NCI-H2107 (cell line): ENCODE measurements at regions not wholly inside any gene's neighbourhood (a gene's known extent, or its start where the extent isn't known, plus 50 kb on each side); places are given as distances from the start of the nearest gene placed in this dataset.

Experiments used
- DNase-seq: peaks from one replicate; lab custom pipeline; 2025; lab: John Stamatoyannopoulos, UW

GRCh38 chr4:34193451-34194154, 2050.7 kb downstream of the ARAP2 start:
- no peak for DNase-seq

- no peak for DNase-seq
Observed at GRCh38 chr4:34194585-34194984, 2049.7 kb downstream of the ARAP2 start.

GRCh38 chr4:34196375-34196774, 2047.9 kb downstream of the ARAP2 start:
- DNase-seq: no peak

GRCh38 chr4:34198966-34199365, 2045.3 kb downstream of the ARAP2 start:
- DNase-seq: no peak

GRCh38 chr4:34200535-34200934, 2043.8 kb downstream of the ARAP2 start:
- DNase-seq: no peak

- no peak for DNase-seq
Observed at GRCh38 chr4:34202154-34202553, 2042.2 kb downstream of the ARAP2 start.

- no peak for DNase-seq
Observed at GRCh38 chr4:34220601-34221000, 2023.7 kb downstream of the ARAP2 start.

- DNase-seq: no peak
Observed at GRCh38 chr4:34221986-34222385, 2022.3 kb downstream of the ARAP2 start.

- no peak for DNase-seq
Observed at GRCh38 chr4:34236118-34236517, 2008.2 kb downstream of the ARAP2 start.

GRCh38 chr4:34245276-34245675, 1999.0 kb downstream of the ARAP2 start:
- DNase-seq: no peak

GRCh38 chr4:34250562-34250961, 1993.8 kb downstream of the ARAP2 start:
- DNase-seq: no peak

- no peak for DNase-seq
Observed at GRCh38 chr4:34253239-34253638, 1991.1 kb downstream of the ARAP2 start.

GRCh38 chr4:34258176-34258575, 1986.1 kb downstream of the ARAP2 start:
- no peak for DNase-seq

- DNase-seq: no peak
Observed at GRCh38 chr4:34261799-34262314, 1982.5 kb downstream of the ARAP2 start.

- no peak for DNase-seq
Observed at GRCh38 chr4:34269613-34270012, 1974.7 kb downstream of the ARAP2 start.

- no peak for DNase-seq
Observed at GRCh38 chr4:34271479-34272355, 1972.6 kb downstream of the ARAP2 start.

GRCh38 chr4:34279011-34279410, 1965.3 kb downstream of the ARAP2 start:
- no peak for DNase-seq

- DNase-seq: no peak
Observed at GRCh38 chr4:34280131-34280530, 1964.2 kb downstream of the ARAP2 start.

- no peak for DNase-seq
Observed at GRCh38 chr4:34281826-34282225, 1962.5 kb downstream of the ARAP2 start.

GRCh38 chr4:34289489-34289888, 1954.8 kb downstream of the ARAP2 start:
- no peak for DNase-seq

GRCh38 chr4:34289962-34290361, 1954.4 kb downstream of the ARAP2 start:
- no peak for DNase-seq

GRCh38 chr4:34293459-34293858, 1950.9 kb downstream of the ARAP2 start:
- DNase-seq: no peak

GRCh38 chr4:34309383-34309906, 1934.9 kb downstream of the ARAP2 start:
- no peak for DNase-seq
